ENCODE measurements at regions not wholly inside any gene's neighbourhood (a gene's known extent, or its start where the extent isn't known, plus 50 kb on each side); places are given as distances from the start of the nearest gene placed in this dataset.
"Not testable (repeated sequence)": the region's sequence is repeated elsewhere in the genome, so short reads cannot be mapped to it uniquely, and the experiment has no call there.

DNA sequence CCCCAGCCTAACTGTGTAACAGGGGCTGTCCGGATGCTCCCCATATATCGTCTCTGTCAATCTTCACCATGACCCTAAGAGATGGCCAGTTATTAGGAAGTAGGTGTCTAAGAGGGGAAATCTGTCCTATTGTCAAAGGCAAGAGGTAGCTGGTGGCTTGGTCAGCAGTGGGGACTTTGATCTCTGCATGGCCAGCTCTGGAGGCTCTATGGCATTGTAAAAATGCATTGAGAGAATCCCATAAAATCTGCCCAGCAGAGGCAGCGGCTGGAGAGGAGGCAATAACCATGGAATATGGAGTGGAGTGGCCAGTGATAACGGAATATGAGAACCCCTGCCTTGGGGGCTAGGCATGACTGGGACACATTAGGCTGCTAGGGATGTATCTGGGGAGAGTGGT is 88.8 kb downstream of the MRM1 start:
- CTCF ChIA-PET = no interaction called here
- H3K4me3 ChIP-seq (ENCODE audit: low read depth, low read length) = no peak overlapping the region
- TF ChIP-seq, protein P1, sequence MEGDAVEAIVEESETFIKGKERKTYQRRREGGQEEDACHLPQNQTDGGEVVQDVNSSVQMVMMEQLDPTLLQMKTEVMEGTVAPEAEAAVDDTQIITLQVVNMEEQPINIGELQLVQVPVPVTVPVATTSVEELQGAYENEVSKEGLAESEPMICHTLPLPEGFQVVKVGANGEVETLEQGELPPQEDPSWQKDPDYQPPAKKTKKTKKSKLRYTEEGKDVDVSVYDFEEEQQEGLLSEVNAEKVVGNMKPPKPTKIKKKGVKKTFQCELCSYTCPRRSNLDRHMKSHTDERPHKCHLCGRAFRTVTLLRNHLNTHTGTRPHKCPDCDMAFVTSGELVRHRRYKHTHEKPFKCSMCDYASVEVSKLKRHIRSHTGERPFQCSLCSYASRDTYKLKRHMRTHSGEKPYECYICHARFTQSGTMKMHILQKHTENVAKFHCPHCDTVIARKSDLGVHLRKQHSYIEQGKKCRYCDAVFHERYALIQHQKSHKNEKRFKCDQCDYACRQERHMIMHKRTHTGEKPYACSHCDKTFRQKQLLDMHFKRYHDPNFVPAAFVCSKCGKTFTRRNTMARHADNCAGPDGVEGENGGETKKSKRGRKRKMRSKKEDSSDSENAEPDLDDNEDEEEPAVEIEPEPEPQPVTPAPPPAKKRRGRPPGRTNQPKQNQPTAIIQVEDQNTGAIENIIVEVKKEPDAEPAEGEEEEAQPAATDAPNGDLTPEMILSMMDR (IDR thresholded peaks at IDR 0.05; ENCODE audit: low read depth, low read length) = no peak
- POLR2A ChIA-PET = no interaction called here
- peaks cover 9% of the 10 kb centered on the region for H3K27me3 ChIP-seq (ENCODE audit: control insufficient read depth, insufficient read depth, low read length)
- H3K9me3 ChIP-seq (ENCODE audit: control insufficient read depth, insufficient read depth, low read length) = no peaks in the 10 kb centered on the region
- no peak overlapping the region for H3K27ac ChIP-seq (ENCODE audit: low read depth, low read length)
- no peak for DNase-seq (ENCODE audit: low read depth, low spot score)

DNA sequence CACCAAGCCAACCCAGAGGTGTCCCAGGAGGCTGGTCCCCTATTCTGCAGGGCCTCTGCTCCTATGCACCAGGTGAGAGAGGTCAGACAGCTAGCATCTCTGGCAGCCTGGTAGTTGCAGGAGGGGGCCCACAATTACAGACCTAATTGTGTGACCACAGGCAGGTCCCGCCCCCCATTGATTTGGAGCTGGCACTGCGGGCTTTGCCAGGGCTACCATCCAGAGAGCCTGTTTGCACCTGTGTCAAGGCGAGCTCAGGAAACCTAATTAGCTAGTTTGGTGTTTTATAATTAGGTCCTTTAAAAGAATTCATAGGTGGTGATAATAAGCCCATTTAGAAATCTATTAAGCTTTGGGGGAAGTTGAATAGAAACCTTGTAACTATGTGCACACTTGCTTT is 90.2 kb downstream of the MRM1 start:
- Histone ChIP-seq H3K9me3 (ENCODE audit: control insufficient read depth, insufficient read depth, low read length) (no peaks in the 10 kb centered on the region), H3K4me3 (ENCODE audit: low read depth, low read length) (no peak overlapping the region), H3K27me3 (ENCODE audit: control insufficient read depth, insufficient read depth, low read length) (peaks cover 7% of the 10 kb centered on the region), H3K27ac (ENCODE audit: low read depth, low read length) (no peak overlapping the region)
- ChIA-PET CTCF (no interaction called here), POLR2A (no interaction called here)
- TF ChIP-seq, protein P1 (IDR thresholded peaks at IDR 0.05; ENCODE audit: low read depth, low read length) = no peak
- DNase-seq (ENCODE audit: low read depth, low spot score) = no peak

- Histone ChIP-seq H3K9me3 (ENCODE audit: control insufficient read depth, insufficient read depth, low read length) (no peaks in the 10 kb centered on the region), H3K4me3 (ENCODE audit: low read depth, low read length) (no peak overlapping the region), H3K27me3 (ENCODE audit: control insufficient read depth, insufficient read depth, low read length) (peaks cover 6% of the 10 kb centered on the region), H3K27ac (ENCODE audit: low read depth, low read length) (no peak overlapping the region)
- DNase-seq (ENCODE audit: low read depth, low spot score) = no peak
- CTCF ChIA-PET = no interaction called here
- POLR2A ChIA-PET = no interaction called here
- TF ChIP-seq, protein P1 (IDR thresholded peaks at IDR 0.05; ENCODE audit: low read depth, low read length) = no peak
These were observed 93.7 kb downstream of the MRM1 start for GRCh38 chr17:36695082-36695481.

DNA sequence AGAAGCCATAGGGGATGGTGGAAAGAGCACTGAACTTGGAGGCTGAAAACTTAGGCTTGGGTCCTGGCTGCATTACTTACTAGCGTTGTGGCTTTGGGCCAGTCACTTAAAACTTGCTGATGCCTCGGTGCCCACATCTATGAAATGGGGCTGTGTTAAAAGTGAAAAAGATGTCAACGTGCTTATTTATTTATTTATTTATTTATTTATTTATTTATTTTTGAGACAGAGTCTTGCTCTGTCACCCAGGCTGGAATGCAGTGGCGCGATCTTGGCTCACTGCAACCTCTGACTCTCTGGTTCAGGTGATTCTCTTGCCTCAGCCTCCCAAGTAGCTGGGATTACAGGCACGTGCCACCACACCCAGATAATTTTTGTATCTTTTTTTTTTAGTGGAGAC is 94.3 kb downstream of the MRM1 start:
- H3K27me3 ChIP-seq (ENCODE audit: control insufficient read depth, insufficient read depth, low read length); H3K27ac ChIP-seq (ENCODE audit: low read depth, low read length); POLR2A ChIA-PET; H3K9me3 ChIP-seq (ENCODE audit: control insufficient read depth, insufficient read depth, low read length); H3K4me3 ChIP-seq (ENCODE audit: low read depth, low read length); DNase-seq (ENCODE audit: low read depth, low spot score); CTCF ChIA-PET: not testable (repeated sequence)

DNA sequence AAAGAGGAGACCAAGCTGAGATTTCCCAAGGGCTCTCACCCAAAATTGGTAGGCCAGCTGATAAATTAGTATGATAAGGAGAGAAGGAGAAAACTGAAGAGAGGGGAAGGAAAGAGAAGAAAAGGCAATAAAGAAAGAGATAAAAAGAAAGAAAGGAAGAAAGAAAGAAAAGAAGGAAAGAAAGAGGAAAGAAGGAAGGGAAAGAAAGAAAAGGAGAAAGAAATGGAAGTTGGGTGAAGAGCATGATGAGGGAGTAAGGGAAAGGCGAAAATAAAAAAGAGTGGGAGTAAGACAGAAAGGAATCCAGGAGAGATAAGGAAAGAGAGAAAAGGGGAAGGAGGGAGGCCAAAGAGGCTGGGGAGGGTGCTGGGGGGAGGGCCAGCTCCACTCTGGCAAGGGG is 95.4 kb downstream of the MRM1 start:
- H3K27me3 ChIP-seq (ENCODE audit: control insufficient read depth, insufficient read depth, low read length) = peaks cover 6% of the 10 kb centered on the region
- no peaks in the 10 kb centered on the region for H3K9me3 ChIP-seq (ENCODE audit: control insufficient read depth, insufficient read depth, low read length)
- H3K4me3 ChIP-seq (ENCODE audit: low read depth, low read length) = no peak overlapping the region
- ChIA-PET CTCF (no interaction called here), POLR2A (no interaction called here)
- no peak overlapping the region for H3K27ac ChIP-seq (ENCODE audit: low read depth, low read length)
- TF ChIP-seq, protein P1 (IDR thresholded peaks at IDR 0.05; ENCODE audit: low read depth, low read length) = no peak
- DNase-seq (ENCODE audit: low read depth, low spot score) = no peak

- ChIA-PET CTCF (no interaction called here), POLR2A (no interaction called here)
- TF ChIP-seq, protein P1 (IDR thresholded peaks at IDR 0.05; ENCODE audit: low read depth, low read length) = no peak
- Histone ChIP-seq H3K9me3 (ENCODE audit: control insufficient read depth, insufficient read depth, low read length) (no peaks in the 10 kb centered on the region), H3K27me3 (ENCODE audit: control insufficient read depth, insufficient read depth, low read length) (peaks cover 6% of the 10 kb centered on the region), H3K4me3 (ENCODE audit: low read depth, low read length) (no peak overlapping the region), H3K27ac (ENCODE audit: low read depth, low read length) (no peak overlapping the region)
- DNase-seq (ENCODE audit: low read depth, low spot score) = no peak
These were observed 96.6 kb downstream of the MRM1 start for GRCh38 chr17:36697903-36698530.

Measured in AG04450 (cell line).